ENCODE measurements at regions not wholly inside any gene's neighbourhood (a gene's known extent, or its start where the extent isn't known, plus 50 kb on each side); places are given as distances from the start of the nearest gene placed in this dataset.

DNA sequence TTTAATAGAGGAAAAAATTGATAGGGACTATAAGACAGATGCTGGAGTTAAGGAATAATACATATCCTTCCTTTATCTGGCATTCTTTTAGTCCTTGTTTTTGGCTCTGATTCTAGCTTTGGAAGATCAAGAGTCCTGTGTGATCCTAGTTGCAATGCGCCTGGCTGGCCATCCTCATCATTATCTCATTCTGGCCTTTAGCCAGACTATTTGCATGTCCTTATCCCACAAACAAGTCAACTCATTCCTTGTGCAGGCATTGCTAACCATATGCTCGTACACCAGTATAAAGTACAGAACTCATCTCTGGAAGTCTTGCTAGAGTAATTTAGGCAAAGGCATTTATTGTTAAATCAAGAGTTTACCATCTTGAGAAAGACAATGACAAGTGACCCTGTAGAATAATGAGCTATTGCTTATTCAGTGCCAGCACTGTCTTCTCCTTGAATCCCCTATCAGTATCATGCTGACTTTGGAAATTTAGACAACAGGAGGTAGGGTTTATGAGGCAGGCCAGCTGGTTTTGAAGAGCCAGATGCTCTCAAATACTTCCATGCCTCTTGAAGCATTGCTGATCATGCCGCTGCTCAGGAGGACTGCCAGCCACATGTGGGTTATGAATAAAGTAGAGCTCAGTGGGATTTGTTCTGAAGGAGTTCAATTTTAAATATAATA is 1730.3 kb upstream of the TENM3 start:
- DNase-seq (ENCODE audit: low read depth): no peak

DNA sequence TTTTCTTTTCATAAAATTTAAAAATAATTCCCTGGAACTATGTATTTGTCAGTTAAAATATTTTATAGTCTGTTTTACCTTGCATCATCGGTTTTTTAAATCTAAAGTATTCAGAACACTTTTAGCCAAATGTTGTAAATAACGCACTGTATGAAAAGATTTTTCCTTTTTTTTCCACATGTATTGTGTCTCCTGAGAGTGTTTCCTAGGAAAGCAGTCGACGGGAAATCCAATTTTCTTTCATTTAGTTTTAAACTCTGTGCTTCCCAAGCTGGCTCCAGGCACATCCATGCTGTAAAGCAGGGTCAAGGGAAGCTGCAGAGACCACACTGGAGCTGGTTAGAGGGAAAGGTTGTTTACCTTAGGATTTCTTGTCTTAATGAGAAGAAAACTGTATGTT is 1724.3 kb upstream of the TENM3 start:
- DNase-seq (ENCODE audit: low read depth): no peak

GRCh38 chr4:180521181-180521580 is 1722.0 kb upstream of the TENM3 start:
- no peak for DNase-seq (ENCODE audit: low read depth)

DNA sequence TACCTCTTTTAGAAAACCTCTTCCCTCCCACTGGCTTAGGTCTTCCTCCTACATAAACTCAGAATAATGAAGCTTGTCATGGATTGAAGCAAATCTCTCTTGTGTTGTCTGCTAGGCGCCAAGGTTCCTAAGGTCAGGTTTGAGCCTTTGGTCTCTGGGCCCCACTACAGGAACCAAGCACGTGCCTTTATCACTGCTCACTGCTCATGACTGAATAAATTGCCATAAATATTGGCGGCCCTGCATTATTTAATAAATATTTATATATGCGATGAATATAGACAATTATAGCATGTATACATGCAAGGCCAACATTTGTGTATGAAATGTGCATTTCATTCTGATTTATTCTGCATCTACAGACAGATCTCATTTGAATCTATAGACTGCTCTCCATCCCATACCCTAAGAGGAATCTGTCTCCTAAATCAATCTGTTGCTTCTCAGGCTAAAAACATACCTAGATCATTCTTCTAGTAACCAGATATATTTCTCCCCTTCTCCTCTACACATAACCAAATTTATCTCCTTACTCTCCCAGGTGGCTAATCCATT is 1717.6 kb upstream of the TENM3 start:
- DNase-seq (ENCODE audit: low read depth): no peak

DNA sequence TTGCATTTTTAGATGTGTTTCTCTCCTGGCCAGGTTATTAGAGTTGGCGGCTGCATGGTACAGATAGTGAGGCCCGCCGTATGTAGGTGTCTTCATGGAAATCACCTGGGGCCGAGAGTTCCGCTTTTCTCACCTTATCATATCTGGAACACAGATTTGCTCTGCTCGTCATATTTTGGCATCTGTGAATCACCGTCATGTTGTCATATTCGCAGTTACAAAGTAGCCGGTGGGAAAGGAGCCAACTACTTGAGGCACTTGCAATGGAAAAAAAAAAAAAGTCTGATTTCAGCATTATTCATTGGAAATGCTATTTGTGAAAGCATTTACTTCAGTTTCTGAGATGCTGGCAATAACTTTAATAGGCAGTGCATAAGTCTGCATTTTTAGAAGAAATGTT is 1715.2 kb upstream of the TENM3 start:
- DNase-seq (ENCODE audit: low read depth): no peak

- no peak for DNase-seq (ENCODE audit: low read depth)
Observed at GRCh38 chr4:180530787-180531186, 1712.4 kb upstream of the TENM3 start.

DNA sequence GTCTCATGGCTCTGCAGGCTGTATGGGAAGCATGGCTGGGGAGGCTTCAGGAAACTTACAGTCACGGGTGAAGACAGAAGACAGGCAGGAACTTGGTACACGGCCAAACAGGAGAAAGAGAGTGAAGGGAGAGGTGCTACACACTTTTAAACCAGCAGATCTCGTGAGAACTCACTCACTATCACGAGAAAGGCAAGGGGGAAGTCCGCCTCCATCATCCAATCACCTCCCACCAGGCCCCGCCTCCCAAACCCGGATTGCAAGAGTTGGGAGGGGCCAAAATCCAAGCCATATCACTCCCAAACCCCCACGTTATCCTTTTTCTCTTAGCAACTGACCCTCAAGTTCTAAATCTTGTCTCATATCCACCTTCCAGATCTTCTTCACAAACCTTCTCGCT is 1710.5 kb upstream of the TENM3 start:
- DNase-seq (ENCODE audit: low read depth): no peak

- no peak for DNase-seq (ENCODE audit: low read depth)
Observed at GRCh38 chr4:180538384-180539057, 1704.7 kb upstream of the TENM3 start.

GRCh38 chr4:180539284-180539683 is 1703.9 kb upstream of the TENM3 start:
- no peak for DNase-seq (ENCODE audit: low read depth)

DNA sequence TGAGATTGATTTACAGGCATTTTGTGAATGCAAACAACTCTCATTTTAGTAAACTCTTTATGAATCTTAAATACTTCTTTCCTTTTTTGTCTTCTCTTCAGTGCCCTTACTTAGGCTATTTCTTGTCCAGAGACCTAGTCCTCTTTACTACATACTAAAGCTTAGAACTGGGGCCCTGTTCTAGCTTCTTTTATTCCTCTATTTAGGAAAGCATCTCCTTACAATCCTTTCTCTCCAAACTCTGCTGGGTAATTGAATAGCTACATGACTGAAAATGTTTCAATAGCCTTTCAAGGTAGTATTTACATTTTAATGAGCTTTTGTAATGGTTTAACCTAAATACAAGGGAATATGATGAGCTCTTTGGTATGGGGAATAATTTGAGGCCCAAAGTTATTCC is 1701.5 kb upstream of the TENM3 start:
- no peak for DNase-seq (ENCODE audit: low read depth)

DNA sequence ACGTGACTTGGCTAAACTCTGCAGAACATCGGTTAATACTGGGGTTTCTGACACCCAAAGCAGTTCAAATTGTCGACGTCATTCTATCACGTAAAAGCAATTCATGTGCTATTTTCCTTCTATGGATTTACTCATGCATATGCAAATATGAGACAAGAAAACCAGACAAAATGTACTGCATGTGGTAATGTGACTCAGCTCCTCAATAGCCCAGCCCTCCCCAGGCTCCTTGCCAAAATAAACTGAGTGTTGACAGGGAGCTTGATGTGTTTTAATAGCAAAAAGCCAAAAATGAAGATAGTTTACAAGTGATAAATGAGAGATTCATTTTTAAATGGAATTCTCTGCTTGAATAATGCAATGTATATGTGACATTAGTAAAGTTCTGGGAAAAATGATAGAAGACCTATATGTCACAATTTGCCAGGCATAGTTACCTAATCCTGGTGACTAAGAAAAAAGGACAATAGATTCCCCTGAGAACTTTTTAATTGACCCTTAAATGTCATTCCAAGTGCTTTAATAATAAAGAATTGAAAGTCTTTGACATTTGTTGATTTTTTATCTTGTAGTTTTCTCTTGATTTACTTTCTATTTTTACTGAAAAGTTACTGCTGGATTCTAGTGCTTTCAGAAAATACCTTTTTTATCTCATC is 1700.6 kb upstream of the TENM3 start:
- no peak for DNase-seq (ENCODE audit: low read depth)

DNA sequence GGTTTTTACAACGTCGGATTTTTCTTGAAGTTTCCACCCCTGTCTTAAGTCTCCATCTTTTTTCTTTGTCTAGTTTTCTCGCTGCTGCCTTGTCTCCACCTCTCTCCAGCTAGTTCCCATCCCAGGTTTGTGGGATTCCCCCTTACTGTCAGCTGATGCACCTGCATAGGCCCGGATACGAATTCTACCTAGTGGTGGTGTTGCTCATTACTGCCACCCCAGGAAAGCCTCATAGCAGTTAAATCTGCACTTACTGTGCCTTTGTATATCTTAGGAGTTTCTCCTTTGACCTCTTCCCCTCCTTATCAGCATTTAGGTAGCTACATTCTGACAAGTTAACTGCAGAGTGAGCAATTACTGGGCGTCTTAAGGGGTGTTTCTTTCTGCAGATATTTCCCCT is 1693.1 kb upstream of the TENM3 start:
- DNase-seq (ENCODE audit: low read depth): no peak

GRCh38 chr4:180557348-180557747 is 1685.9 kb upstream of the TENM3 start:
- DNase-seq (ENCODE audit: low read depth): no peak

GRCh38 chr4:180557950-180558349 is 1685.3 kb upstream of the TENM3 start:
- no peak for DNase-seq (ENCODE audit: low read depth)

DNA sequence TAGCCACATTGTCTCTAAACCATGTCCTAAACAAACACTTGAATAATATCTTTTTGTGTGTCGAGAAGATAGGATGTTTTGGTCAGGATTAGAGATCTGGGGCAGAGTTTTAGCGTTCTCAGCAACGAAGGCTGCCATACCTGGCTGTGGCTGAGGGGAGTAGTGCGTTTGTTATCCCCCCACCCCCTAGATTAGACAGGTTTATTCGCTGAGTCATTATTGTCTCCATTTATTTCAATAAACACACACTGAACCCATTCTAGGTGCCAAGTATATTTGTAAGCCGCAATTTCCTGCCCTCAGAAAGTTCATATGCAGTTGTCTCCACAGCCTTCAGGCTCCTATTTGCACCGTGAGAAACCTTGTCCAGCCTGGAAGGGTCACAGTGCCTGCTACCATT is 1684.8 kb upstream of the TENM3 start:
- no peak for DNase-seq (ENCODE audit: low read depth)

- no peak for DNase-seq (ENCODE audit: low read depth)
Observed at GRCh38 chr4:180560896-180561295, 1682.3 kb upstream of the TENM3 start.

- DNase-seq (ENCODE audit: low read depth): no peak
Observed at GRCh38 chr4:180564026-180564425, 1679.2 kb upstream of the TENM3 start.

DNA sequence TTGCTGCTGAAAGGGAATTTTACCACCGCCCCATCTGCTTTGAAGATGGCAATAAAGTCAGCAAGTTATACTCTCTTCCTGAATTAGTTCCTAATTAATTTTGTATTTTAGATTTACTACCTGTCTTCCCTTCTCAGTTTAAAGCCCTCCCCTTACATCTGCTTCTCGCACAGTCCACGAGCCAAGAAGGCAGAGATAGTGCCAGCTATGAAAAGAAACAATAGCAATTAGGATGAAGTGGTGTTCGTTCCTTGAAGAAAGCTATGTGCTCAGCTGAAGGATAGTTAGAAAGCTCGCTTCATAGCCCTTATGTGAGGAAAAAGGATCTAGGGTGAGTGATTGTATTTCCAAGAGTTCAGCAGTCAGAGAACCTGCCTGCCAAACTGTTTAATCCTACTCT is 1678.8 kb upstream of the TENM3 start:
- DNase-seq (ENCODE audit: low read depth): no peak

- DNase-seq (ENCODE audit: low read depth): no peak
Observed at GRCh38 chr4:180565856-180566431, 1677.3 kb upstream of the TENM3 start.

DNA sequence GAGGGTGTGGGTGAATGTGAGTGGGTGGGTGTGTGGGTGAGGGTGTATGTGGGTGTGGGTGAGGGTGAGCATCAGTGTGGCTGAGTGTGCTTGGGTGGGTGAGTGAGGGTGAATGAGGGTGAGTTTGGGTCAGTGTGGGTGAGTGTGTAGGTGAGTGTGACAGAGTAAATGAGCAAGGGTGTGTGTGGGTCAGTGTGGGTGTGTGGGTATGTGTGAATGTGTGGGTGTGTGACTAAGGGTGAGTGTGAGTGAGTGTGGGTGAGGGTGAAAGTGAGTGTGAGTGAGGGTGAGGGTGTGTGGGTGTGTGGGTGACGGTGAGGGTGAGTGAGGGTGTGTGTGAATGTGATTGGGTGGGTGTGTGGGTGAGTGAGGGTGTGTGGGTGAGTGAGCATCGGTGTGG is 1676.7 kb upstream of the TENM3 start:
- DNase-seq (ENCODE audit: low read depth): no peak

GRCh38 chr4:180567080-180567479 is 1676.1 kb upstream of the TENM3 start:
- DNase-seq (ENCODE audit: low read depth): no peak

GRCh38 chr4:180571516-180572055 is 1671.6 kb upstream of the TENM3 start:
- DNase-seq (ENCODE audit: low read depth): no peak

- DNase-seq (ENCODE audit: low read depth): no peak
Observed at GRCh38 chr4:180578175-180578574, 1665.0 kb upstream of the TENM3 start.
